ENCODE measurements at regions not wholly inside any gene's neighbourhood (a gene's known extent, or its start where the extent isn't known, plus 50 kb on each side); places are given as distances from the start of the nearest gene placed in this dataset.
"Not testable (repeated sequence)": the region's sequence is repeated elsewhere in the genome, so short reads cannot be mapped to it uniquely, and the experiment has no call there.

GRCh38 chr15:24202297-24202696, 473.3 kb upstream of the NPAP1 start:
- not testable (repeated sequence) for DNase-seq

DNA sequence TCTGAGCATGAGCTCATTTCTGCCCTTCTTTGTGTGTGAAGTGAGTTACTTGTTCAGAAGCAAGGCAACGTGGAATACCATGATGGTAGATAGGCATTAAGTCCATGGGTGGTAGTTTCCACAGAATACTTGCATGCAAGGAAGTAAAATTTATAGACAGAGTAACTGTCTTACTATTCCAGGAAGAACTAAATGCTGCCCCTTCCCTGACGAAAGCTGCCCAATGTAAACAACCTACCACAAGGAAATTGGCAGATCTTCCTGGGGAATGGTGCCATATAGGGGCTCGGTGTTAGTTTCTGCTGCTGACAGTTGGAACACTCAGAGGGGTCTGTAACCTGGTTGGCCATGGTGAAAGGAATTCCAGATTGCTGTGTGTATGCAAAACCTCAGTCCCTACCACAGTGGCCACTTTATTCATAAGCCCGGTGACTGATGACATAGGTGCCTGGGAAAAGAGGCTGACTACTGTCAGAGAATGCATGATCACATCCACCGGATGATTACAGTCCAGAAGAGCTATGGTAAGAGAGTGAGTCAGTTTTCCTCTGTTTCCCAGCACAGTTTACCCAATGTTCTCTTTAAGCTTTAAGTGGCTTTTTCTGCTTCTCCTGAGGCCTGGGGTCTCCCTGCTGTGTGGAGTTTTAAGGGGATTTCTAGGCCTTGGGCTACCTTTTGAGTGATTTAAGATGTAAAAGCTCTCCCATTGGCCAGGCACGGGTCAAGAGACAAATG, 463.7 kb upstream of the NPAP1 start:
- DNase-seq, result not testable (repeated sequence)

DNA sequence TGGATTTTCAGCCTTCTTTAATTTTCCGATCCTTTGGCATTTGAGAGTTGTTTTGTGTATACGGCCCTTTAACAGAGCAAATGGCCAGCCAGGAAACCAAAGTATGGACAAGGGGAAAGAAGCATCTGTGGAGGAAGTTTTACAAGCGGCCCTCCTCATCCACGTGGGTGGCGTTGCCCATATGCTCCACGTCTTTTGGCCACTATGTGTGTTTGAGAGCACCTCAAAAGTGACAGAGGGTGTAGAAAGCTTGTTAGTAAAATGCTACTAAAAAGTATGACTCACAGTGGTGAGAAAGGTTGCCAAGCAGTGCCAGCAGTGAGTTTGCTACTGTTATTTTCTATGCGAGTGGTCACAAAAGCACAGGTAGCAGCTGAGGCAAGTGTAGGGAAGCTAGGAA, 451.8 kb upstream of the NPAP1 start:
- DNase-seq, result no peak

DNA sequence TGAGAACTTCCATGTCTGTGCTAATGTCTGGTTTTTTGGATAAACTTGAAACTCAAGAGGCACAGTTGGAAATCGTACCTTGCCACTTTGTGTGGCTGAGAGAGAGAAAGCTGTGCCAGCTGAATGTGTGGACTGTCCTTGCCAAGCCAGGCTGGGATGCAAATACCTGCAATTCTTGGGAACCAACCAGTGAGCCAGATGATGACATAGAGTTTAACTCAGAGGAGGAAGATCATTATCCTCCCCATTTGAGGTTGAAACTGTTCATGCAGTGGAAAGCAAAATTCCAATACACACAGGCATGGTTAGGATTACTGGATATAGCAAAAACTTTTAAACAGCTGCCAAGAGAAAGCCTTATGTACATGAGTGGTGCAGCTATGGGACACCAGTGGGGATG, 451.4 kb upstream of the NPAP1 start:
- no peak for DNase-seq

DNA sequence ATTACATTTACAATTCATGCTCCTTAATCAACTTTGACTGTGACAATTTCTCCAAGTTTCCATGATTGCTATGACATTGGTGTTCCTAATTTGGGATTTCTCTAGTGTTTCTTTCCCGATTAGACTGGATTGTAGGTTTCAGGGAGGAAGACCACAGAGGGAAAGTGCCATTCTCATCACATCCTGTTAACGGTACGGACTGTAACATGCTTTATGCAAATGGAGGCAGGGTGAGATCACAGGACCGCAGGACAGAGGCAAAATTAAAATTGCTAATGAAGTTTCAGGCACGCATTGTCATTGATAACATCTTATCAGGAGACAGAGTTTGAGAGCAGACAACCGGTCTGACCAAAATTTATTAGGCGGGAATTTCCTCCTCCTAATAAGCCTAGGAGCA, 446.7 kb upstream of the NPAP1 start:
- DNase-seq, result not testable (repeated sequence)

- DNase-seq, result not testable (repeated sequence)
Observed at GRCh38 chr15:24233134-24233533, 442.4 kb upstream of the NPAP1 start.

DNA sequence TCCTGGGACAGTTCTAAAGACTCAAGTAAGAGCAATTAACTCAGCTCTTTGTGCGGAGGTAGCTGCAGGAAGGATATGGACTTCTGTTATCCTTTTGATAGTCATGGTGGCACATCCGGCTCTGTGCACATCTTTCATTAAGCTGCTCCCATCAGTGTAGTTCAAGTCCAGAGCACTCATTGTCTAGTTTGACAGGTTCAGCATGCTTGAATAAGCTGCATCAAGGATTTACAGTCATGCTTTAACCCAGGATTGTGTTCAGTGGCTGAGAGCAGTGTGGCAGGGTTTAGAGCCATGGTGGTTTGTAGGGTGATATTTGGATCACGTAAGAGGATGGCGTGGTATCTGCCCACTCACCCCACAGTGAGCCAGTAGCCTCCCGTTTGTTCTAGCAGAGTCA, 435.0 kb upstream of the NPAP1 start:
- DNase-seq, result not testable (repeated sequence)

DNA sequence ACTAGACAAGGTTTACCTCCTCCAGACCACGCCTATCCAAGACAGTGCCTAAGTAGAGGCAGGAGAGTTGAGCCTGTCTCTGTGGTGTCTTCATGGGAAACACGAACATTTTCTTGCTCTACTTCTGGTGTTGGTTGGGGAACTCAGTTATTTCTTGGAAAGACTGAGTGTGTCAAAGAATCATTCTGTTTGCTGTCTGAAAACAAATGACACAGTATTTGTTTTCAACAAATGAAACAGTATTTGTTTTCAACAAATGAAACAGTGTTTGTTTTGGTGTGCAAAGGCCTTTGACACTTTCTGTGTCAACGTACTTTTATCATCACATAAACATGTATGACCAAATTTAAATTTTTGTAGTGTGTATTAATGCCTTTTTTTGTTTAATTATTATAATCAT, 416.5 kb upstream of the NPAP1 start:
- not testable (repeated sequence) for DNase-seq

DNA sequence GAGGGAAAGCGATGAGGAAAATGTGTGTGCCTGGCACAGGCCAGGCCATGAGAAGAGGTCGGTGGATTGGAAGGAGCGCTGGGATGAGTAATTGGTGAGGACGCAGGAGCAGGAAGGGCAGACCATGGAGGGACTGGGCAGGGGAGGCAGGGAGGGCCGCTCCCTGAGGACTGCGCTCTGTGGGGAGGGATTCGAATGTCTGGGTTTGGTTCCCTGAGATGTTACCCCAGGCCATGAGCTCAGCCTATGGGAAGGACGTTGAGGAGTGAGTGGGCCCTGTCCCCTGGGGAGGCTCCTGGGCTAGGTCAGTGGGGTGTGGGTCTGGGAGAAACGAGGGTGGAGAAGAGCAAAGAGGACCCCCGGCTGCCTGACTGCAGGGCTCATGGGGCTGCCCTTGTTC, 415.2 kb upstream of the NPAP1 start:
- DNase-seq, result not testable (repeated sequence)

- not testable (repeated sequence) for DNase-seq
Observed at GRCh38 chr15:24260854-24261253, 414.7 kb upstream of the NPAP1 start.

DNA sequence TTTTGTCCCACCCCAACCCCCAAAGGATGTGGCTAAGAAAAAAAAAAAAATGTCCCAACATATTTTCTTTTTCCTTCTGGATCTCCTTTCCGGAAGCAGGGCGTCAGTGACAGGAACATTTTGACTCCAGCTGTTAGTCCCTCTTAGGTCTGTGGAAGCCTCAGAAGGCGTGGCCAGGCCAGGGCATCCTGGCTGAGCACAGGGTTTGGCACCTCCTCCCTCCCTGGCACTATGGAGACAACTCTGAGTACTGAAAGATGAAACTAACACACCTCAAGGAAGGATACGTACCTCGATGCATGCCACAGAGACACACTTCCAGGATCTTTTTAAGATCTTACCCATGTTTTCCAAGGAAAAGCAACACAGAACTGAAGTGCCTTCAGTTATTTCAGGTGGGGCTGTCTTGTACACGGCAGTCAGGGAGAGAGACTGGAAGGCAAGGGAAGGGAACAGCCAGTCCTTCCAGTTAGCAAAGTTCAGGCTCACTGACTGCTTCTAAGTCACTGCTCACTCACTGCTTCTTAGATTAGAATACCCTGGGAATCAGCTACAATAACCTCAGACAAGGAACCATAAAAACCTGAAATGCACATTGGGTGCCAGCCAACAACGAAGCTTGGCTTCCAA, 406.9 kb upstream of the NPAP1 start:
- DNase-seq, result not testable (repeated sequence)

GRCh38 chr15:24269166-24269571, 406.4 kb upstream of the NPAP1 start:
- no peak for DNase-seq

GRCh38 chr15:24269923-24270322, 405.7 kb upstream of the NPAP1 start:
- DNase-seq, result no peak

DNA sequence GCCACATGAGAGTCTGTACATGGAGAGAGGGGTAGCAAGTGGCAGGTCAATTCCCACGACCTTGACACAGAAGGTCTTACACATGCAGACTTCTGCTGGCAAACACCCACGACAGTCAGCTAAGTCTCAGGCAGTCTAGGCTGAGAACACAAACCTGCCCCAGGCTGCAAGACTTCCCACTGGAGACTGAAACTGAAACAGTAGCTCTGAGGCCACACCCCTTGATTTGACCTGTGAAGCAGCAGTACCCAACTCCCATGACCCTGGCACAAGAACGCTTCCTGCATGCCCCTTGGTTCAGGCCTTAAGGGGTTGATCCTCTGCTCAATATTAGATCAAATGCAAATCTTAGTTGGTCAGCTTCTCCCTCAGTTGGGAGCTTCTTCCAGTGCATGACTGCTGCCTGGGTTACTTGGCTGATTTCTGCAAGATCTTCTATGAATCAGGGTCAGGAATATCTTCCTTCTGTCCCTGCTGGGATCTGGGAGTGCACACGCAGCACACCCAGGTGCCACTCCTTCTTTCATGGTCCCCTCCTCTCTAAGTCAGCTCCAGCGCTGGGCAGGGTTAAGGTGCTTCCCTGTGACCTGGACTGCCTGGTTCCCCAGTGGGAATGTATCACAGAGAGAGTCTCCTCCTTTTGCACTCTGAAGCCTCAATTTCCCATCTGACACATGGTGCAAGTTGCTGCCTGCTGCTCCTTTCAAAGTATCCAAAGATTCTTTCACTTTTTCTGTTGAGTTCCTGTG, 403.9 kb upstream of the NPAP1 start:
- not testable (repeated sequence) for DNase-seq

GRCh38 chr15:24292837-24293236, 382.7 kb upstream of the NPAP1 start:
- no peak for DNase-seq

DNA sequence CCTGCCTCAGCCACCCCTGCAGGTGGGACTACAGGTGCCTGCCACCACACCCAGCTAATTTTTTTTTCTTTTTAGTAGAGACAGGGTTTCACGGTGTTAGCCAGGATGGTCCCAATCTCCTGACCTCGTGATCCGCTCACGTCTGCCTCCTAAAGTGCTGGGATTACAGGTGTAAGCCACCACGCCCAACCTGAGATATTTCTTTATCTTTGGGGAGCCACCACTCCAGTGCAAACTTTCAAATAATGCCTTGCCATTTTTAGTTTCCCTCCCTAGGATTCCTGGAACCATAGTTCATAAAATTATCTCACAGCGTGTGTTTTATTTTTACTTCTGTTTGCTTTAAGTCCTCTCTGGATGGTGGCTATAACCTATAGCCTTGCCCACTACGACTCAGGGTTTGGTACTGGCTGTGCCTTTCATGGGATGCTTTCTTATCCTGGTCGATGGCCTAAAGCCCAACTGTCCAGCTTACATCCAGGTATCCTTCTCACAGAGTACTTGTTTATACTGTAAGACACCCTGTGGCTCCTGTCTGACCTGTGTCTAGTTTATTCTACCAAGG, 374.7 kb upstream of the NPAP1 start:
- not testable (repeated sequence) for DNase-seq

DNA sequence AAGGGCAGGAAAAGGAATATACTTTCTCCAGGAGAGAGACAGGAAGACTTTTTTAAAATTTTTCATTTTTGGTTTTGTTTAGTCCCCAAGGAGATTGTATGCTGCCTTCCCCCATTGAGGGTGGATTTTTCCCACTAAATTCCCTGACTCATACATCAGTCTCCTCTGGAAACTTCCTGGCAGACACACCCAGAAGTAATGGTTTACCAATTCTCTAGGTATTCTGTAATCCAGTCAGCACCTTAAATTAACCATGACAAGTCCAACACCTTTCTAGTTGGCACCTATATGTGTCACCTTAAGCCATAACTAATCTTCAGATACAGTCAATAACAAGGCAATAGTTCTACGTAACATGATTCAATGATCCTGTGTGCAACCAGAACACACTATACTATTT, 373.6 kb upstream of the NPAP1 start:
- not testable (repeated sequence) for DNase-seq

DNA sequence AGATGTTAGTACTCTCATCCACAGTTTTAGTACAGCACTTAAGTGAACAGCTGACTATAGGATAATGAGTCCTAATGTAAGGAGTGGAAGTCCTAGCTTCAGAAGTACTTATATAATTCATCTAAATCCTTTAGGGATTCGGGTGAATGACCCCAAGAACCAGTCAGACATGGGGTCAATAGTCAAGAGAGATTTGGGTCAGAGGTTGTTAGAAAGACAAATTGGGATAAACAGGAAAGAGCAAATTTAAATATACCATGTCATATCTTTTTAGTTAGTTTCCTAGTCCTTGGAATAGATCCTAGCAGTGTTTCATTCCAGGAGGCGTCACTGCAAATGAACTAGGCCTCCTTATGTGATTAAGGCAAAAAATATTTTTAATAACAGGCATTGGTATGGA, 370.8 kb upstream of the NPAP1 start:
- not testable (repeated sequence) for DNase-seq

GRCh38 chr15:24305643-24306042, 369.9 kb upstream of the NPAP1 start:
- not testable (repeated sequence) for DNase-seq

GRCh38 chr15:24309700-24310099, 365.9 kb upstream of the NPAP1 start:
- not testable (repeated sequence) for DNase-seq

DNA sequence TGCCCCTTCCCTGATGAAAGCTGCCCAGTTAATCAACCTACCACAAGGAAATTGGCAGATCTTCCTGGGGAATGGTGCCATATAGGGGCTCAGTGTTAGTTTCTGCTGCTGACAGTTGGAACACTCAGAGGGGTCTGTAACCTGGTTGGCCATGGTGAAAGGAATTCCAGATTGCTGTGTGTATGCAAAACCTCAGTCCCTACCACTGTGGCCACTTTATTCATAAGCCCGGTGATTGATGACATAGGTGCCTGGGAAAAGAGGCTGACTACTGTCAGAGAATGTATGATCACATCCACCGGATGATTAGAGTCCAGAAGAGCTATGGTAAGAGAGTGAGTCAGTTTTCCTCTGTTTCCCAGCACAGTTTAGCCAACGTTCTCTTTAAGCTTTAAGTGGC, 363.9 kb upstream of the NPAP1 start:
- DNase-seq, result not testable (repeated sequence)

DNA sequence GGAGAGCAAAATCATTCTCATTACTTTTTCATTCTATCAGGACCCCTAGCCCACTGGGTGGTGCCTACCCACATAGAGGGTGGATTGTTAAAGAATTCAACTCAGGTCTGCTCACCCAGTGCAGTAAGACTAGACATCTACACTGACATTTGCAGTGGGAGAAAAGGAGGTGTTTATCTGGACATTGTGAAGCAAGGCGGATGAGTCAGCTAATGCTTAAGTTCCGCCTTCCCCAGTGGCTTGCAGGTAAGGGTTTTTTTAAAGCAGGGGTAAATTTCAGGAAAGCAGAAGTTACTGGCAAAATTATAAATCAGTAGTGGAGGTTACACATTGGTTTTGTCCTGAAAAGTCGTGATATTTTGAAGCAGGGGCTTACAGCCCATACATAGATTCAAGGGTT, 359.2 kb upstream of the NPAP1 start:
- not testable (repeated sequence) for DNase-seq

DNA sequence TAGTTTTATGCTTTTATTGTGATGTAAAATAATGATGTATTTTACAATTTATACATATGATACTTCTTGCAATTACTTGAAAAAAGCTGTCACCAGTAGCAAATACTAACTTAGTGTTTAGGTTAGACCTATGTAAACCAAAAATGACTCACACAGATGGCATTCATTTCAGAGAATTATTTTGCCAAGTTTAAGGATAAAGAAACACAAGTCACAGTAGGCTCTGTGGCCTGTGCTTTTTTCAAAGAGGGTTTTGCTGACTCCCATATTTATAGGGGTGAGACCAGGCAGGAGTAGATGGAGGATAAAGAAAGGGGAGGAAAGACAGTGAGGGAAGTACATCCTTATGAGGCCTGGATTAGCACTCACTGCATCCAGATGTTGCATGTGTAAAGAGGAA, 356.6 kb upstream of the NPAP1 start:
- no peak for DNase-seq
